ENCODE measurements at regions not wholly inside any gene's neighbourhood (a gene's known extent, or its start where the extent isn't known, plus 50 kb on each side); places are given as distances from the start of the nearest gene placed in this dataset.

- no peak for TF ChIP-seq ZBTB4 (CRISPR knock-in tag; IDR thresholded peaks at IDR 0.05)
- no peak for TF ChIP-seq STAT1 (conservative IDR thresholded peaks at IDR 0.05)
- TF ChIP-seq CBX5 (IDR thresholded peaks at IDR 0.05; ENCODE audit: low read depth) = no peak
- no peak for TF ChIP-seq ATF3 (IDR thresholded peaks at IDR 0.05; ENCODE audit: borderline replicate concordance, extremely low read depth, low read depth, low read length)
- TF ChIP-seq RELA (IDR thresholded peaks at IDR 0.05; ENCODE audit: borderline replicate concordance, partially characterized antibody) = no peak
- no peak for TF ChIP-seq BCL11A (IDR thresholded peaks at IDR 0.05; ENCODE audit: low read depth, low read length)
- TF ChIP-seq, protein P1, sequence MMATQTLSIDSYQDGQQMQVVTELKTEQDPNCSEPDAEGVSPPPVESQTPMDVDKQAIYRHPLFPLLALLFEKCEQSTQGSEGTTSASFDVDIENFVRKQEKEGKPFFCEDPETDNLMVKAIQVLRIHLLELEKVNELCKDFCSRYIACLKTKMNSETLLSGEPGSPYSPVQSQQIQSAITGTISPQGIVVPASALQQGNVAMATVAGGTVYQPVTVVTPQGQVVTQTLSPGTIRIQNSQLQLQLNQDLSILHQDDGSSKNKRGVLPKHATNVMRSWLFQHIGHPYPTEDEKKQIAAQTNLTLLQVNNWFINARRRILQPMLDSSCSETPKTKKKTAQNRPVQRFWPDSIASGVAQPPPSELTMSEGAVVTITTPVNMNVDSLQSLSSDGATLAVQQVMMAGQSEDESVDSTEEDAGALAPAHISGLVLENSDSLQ (IDR thresholded peaks at IDR 0.05) = no peak
- TF ChIP-seq, protein P2, sequence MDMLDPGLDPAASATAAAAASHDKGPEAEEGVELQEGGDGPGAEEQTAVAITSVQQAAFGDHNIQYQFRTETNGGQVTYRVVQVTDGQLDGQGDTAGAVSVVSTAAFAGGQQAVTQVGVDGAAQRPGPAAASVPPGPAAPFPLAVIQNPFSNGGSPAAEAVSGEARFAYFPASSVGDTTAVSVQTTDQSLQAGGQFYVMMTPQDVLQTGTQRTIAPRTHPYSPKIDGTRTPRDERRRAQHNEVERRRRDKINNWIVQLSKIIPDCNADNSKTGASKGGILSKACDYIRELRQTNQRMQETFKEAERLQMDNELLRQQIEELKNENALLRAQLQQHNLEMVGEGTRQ (IDR thresholded peaks at IDR 0.05; ENCODE audit: borderline replicate concordance, low read depth, low read length) = no peak
These were observed 100.4 kb upstream of the PAM start (continued) for GRCh38 chr5:102654559-102655349.

All from GM12878 (cell line).